ENCODE measurements at regions not wholly inside any gene's neighbourhood (a gene's known extent, or its start where the extent isn't known, plus 50 kb on each side); places are given as distances from the start of the nearest gene placed in this dataset.

DNA sequence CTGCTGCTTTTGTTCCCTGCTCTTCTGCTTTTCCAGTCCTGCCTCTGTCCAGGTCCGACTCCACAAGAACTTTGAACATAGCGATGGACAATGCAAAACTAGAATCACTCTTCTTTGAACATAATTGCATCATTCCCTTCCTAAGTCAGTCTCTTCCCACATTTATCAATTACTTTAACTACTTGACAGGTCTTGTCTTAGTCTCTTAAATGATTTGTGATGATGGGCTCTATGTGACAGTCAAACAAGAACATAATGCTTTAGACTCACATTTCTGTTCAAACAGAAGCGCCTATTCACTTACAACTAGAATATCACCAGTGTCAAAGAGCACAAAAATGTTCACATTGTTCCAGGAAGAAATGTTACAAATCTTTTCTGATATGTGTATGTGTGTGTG is 278.1 kb downstream of the SH3GL2 start:
- Mint-ChIP-seq H3K4me3 (no peak overlapping the region), H3K27ac (no peak overlapping the region), H3K4me1 (no peaks in the 10 kb centered on the region), H3K27me3 (no peaks in the 10 kb centered on the region), H3K9me3 (ENCODE audit: insufficient read depth) (peaks cover 3% of the 10 kb centered on the region)
- Histone ChIP-seq H3K36me3 (replicated peaks in 1 of 2; ENCODE audit: control extremely low read depth in 1 of 2, control insufficient read depth in 1 of 2, extremely low read depth in 1 of 2, insufficient read depth in 2 of 2, low read length in 1 of 2) (no peaks in the 10 kb centered on the region), H3K9me3 (ENCODE audit: control extremely low read depth in 1 of 3, control insufficient read depth in 2 of 3, insufficient read depth in 1 of 3, low read length in 2 of 3) (no peaks in the 10 kb centered on the region), H3K4me1 (ENCODE audit: control insufficient read depth in 2 of 2, insufficient read depth in 2 of 2, low read length in 2 of 2) (no peaks in the 10 kb centered on the region), H3K4me3 (ENCODE audit: control extremely low read depth in 1 of 5, extremely low read depth in 1 of 5, insufficient read depth in 1 of 5, low read depth in 2 of 5, low read length in 4 of 5) (no peak overlapping the region), H4K20me1 (ENCODE audit: control insufficient read depth, insufficient read depth, low read length, poor library complexity, severe bottlenecking) (no peaks in the 10 kb centered on the region), H3K79me2 (ENCODE audit: control insufficient read depth, insufficient read depth, low read length) (no peaks in the 10 kb centered on the region), H3K9ac (ENCODE audit: low read length) (no peak overlapping the region), H3K4me2 (replicated peaks; ENCODE audit: low read depth, low read length, poor library complexity, severe bottlenecking) (no peak overlapping the region), H3K27me3 (replicated peaks in 1 of 4; ENCODE audit: control extremely low read depth in 1 of 4, control insufficient read depth in 3 of 4, insufficient read depth in 4 of 4, low read length in 3 of 4) (no peaks in the 10 kb centered on the region), H2AFZ (ENCODE audit: insufficient read depth, low read depth, low read length, poor library complexity, severe bottlenecking) (no peak overlapping the region), H3K27ac (ENCODE audit: low read length in 2 of 2) (no peak overlapping the region)
- 100% methylated on average over 1 of the region's 3 CpGs for WGBS (ENCODE audit: insufficient coverage)
- CTCF ChIA-PET: no interaction called here
- no peak for ATAC-seq (ENCODE audit: low read depth)
- DNase-seq: no peak
- no peak for TF ChIP-seq EZH2 (IDR thresholded peaks at IDR 0.05; ENCODE audit: borderline replicate concordance, insufficient read depth, low read depth, low read length, poor library complexity, severe bottlenecking)
- TF ChIP-seq, protein P1, sequence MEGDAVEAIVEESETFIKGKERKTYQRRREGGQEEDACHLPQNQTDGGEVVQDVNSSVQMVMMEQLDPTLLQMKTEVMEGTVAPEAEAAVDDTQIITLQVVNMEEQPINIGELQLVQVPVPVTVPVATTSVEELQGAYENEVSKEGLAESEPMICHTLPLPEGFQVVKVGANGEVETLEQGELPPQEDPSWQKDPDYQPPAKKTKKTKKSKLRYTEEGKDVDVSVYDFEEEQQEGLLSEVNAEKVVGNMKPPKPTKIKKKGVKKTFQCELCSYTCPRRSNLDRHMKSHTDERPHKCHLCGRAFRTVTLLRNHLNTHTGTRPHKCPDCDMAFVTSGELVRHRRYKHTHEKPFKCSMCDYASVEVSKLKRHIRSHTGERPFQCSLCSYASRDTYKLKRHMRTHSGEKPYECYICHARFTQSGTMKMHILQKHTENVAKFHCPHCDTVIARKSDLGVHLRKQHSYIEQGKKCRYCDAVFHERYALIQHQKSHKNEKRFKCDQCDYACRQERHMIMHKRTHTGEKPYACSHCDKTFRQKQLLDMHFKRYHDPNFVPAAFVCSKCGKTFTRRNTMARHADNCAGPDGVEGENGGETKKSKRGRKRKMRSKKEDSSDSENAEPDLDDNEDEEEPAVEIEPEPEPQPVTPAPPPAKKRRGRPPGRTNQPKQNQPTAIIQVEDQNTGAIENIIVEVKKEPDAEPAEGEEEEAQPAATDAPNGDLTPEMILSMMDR (IDR thresholded peaks at IDR 0.05): no peak
- intact Hi-C loops (cut with micrococcal nuclease): no loop called here
- POLR2A ChIA-PET: no interaction called here

DNA sequence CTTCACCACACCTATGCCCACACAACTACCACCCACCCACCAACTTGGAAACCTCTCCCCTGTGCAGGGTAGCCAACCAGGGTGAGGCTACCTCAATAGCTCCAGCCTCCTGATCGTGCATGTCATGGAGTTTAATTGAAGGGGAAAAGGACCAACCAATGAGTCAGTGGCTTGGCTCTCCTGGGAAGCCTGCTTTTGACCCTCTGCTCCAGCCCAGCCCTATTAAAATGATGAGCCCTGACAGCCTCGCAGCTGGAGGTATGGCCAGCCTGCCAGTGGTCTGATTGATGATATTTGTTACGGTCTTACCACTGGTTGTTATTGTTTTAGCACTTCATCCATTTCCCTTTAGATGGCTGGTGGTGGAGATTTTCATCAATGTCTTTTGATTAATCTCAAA is 280.4 kb downstream of the SH3GL2 start:
- no peak for ATAC-seq (ENCODE audit: low read depth)
- H3K4me1 Mint-ChIP-seq: no peaks in the 10 kb centered on the region
- CTCF ChIA-PET: no interaction called here

More for the DNA sequence above, 280.4 kb downstream of the SH3GL2 start:
- Histone ChIP-seq H3K27ac (ENCODE audit: low read length in 2 of 2) (no peak overlapping the region), H3K4me3 (ENCODE audit: control extremely low read depth in 1 of 5, extremely low read depth in 1 of 5, insufficient read depth in 1 of 5, low read depth in 2 of 5, low read length in 4 of 5) (no peak overlapping the region), H3K9ac (ENCODE audit: low read length) (no peak overlapping the region), H3K79me2 (ENCODE audit: control insufficient read depth, insufficient read depth, low read length) (no peaks in the 10 kb centered on the region), H3K4me1 (ENCODE audit: control insufficient read depth in 2 of 2, insufficient read depth in 2 of 2, low read length in 2 of 2) (no peaks in the 10 kb centered on the region), H4K20me1 (ENCODE audit: control insufficient read depth, insufficient read depth, low read length, poor library complexity, severe bottlenecking) (no peaks in the 10 kb centered on the region), H3K36me3 (replicated peaks in 1 of 2; ENCODE audit: control extremely low read depth in 1 of 2, control insufficient read depth in 1 of 2, extremely low read depth in 1 of 2, insufficient read depth in 2 of 2, low read length in 1 of 2) (no peaks in the 10 kb centered on the region), H3K9me3 (ENCODE audit: control extremely low read depth in 1 of 3, control insufficient read depth in 2 of 3, insufficient read depth in 1 of 3, low read length in 2 of 3) (no peaks in the 10 kb centered on the region), H3K4me2 (replicated peaks; ENCODE audit: low read depth, low read length, poor library complexity, severe bottlenecking) (no peak overlapping the region), H2AFZ (ENCODE audit: insufficient read depth, low read depth, low read length, poor library complexity, severe bottlenecking) (no peak overlapping the region), H3K27me3 (replicated peaks in 1 of 4; ENCODE audit: control extremely low read depth in 1 of 4, control insufficient read depth in 3 of 4, insufficient read depth in 4 of 4, low read length in 3 of 4) (no peaks in the 10 kb centered on the region)
- DNase-seq: no peak
- H3K27me3 Mint-ChIP-seq: peaks cover 4% of the 10 kb centered on the region
- no CpG with 5 or more reads among the region's 3 CpGs for WGBS (ENCODE audit: insufficient coverage)
- POLR2A ChIA-PET: no interaction called here
- no peak for TF ChIP-seq EZH2 (IDR thresholded peaks at IDR 0.05; ENCODE audit: borderline replicate concordance, insufficient read depth, low read depth, low read length, poor library complexity, severe bottlenecking)
- TF ChIP-seq, protein P1 (IDR thresholded peaks at IDR 0.05): no peak
- intact Hi-C loops (cut with micrococcal nuclease): no loop called here
- H3K4me3 Mint-ChIP-seq: no peak overlapping the region
- H3K27ac Mint-ChIP-seq: no peak overlapping the region
- H3K9me3 Mint-ChIP-seq (ENCODE audit: insufficient read depth): peaks cover 3% of the 10 kb centered on the region

Data from B cell (primary cell).